Lower leg skin (tissue), 3 donors: ENCODE measurements at regions not wholly inside any gene's neighbourhood (a gene's known extent, or its start where the extent isn't known, plus 50 kb on each side); places are given as distances from the start of the nearest gene placed in this dataset.

Experiments
- CTCF ChIP-seq, 3 donors: fragments of 450-650 bp; IDR thresholded peaks; one replicate each; pipeline ENCODE4 v1.5.1; 2016; ENCODE audit warnings: antibody characterized with exemption in 3 of 3, mild to moderate bottlenecking in 3 of 3, moderate library complexity in 2 of 3
- POLR2A ChIP-seq, 2 donors: fragments of 450-650 bp; IDR thresholded peaks; one replicate each; pipeline ENCODE4 v1.6.1; 2016 to 2017; ENCODE audit warnings: antibody characterized with exemption in 2 of 2, mild to moderate bottlenecking in 1 of 2, moderate library complexity in 1 of 2

- TF ChIP-seq CTCF (IDR thresholded peaks at IDR 0.05) (no peak), POLR2A (IDR thresholded peaks at IDR 0.05) (no peak)
These were observed 1369.8 kb downstream of the PCDH9 start for GRCh38 chr13:65860306-65860705.
